ENCODE measurements at regions not wholly inside any gene's neighbourhood (a gene's known extent, or its start where the extent isn't known, plus 50 kb on each side); places are given as distances from the start of the nearest gene placed in this dataset.

- FAIRE-seq = no peak
These were observed 307.6 kb upstream of the PLXNA2 start for GRCh38 chr1:208551633-208552320.

DNA sequence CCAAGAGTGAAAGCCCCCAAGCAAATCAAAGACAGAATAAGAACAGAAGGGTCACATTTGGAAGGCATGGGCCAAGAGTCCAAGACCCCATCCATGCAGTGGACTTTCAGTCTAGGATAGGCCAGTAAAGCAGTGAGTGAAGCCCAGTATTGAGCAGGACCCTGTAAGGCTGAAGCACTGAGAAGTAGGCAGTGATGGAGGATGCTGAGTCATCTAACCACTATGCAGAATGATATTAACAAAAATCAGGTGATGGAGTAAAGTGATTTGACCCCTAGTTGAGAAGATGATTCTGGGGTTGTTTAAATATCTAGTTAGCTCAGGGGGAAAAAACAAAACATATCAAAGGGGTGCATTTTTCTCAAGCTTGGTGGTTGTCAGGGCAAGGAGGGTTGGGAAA, 308.7 kb upstream of the PLXNA2 start:
- no peak for FAIRE-seq

GRCh38 chr1:208556461-208556860, 312.3 kb upstream of the PLXNA2 start:
- FAIRE-seq = no peak

GRCh38 chr1:208557046-208557722, 313.0 kb upstream of the PLXNA2 start:
- no peak for FAIRE-seq

- FAIRE-seq = no peak
These were observed 313.5 kb upstream of the PLXNA2 start for GRCh38 chr1:208557723-208558094.

- no peak for FAIRE-seq
These were observed 315.6 kb upstream of the PLXNA2 start for GRCh38 chr1:208559597-208560329.

DNA sequence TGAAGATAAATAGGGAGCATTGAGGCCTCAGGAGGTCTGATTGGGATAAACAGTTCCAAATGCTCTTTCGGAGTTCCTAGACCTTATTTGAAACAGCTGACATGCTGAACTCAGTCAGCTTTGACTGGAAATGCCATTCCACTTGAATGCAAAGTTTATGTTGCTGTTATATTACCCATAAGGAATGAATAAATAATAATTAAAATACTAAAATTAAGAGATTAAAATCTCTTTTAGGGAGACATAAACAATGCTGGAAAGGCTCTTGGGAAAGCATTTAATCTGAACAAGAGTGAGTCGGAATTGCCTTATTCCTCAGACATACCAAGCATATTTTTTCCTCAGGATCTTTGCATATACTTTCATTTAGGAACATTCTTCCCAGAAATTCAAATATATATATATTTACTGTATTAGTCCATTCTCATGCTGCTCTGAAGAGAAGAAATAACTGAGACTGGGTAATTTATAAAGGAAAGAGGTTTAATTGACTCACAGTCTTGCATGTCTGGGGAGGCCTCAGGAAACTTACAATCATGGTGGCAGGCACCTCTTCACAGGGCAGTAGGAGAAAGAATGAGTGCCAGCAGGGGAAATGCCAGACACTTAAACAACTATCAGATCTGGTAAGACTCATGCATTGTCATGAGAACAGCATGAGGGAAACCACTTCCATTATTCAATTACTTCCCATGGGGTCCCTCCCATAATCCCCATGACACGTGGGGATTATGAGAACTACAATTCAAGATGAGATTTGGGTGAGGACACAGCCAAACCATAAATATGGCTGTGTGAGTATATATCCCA, 318.2 kb upstream of the PLXNA2 start:
- no peak for FAIRE-seq

DNA sequence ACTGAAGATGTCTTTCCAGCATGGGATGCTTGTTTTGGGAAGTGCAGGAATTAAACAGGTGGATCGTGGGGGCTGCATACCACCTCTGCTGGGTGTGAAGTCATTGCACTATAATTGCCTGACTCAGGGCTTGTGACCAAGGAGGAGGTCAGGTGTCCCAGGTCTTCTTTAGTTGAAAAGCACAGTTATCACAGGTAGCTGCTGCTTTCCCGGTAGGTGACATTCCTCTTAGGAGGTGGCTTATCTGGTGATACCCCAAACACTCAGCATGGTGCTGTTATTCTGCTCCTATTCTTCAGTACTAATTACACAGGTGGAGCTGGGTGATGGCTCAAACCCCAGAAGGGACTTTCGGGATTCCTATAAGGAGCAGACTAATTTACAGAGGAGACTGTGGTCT, 320.3 kb upstream of the PLXNA2 start:
- no peak for FAIRE-seq

GRCh38 chr1:208565756-208566440, 321.7 kb upstream of the PLXNA2 start:
- FAIRE-seq = no peak

DNA sequence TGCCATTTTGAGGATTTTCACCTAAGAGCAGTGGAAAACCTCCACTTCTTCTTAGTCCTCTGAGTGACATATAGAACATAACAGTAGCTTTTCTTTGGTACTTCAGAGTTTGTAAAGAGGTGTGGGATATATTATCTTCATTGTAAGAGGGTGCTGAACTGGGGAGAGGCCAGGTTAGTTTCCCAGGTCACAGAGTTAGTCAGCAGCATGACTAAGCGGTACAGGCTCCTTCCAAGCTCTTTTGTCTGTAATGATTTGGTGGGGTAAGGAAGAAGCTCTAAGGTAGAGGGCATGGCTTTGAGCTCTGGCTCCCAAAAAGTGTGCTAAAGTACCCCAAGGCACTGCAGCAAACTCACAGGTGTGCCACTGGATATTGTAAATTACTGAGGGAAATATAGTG, 325.0 kb upstream of the PLXNA2 start:
- no peak for FAIRE-seq

DNA sequence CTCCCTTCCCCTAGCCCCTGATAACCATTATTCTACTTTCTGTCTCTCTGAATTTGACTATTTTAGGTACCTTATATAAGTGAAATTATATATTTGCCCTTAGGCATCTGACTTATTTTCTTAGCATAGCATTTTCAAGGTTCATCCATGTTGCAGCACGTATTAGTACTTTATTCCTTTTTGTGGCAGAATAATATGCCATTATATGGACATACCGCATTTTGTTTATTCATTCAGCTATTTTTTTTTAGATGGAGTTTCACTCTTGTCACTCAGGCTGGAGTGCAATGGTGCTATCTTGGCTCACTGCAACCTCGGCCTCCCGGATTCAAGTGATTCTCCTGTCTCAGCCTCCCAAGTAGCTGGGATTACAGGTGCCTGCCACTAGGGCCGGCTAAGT, 326.2 kb upstream of the PLXNA2 start:
- FAIRE-seq = no peak

DNA sequence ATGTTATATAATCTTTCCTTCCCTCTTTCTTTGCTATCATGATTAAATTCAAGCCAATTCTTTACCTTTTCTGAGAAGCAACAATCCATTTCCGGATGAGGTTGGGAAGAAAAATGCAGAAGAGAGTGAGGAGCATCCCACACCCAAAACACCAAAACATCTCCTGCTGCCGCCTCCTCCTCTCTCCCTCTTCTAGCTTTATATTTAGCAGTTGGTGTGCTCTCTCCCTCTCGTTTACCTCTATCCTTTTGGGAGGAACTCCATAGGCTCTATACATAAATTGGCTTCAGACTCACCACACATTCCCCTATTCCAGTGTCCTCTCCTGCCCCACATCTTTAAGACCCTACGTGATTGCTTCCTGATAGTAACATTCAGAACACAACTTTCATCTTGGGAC, 332.2 kb upstream of the PLXNA2 start:
- FAIRE-seq = no peak

DNA sequence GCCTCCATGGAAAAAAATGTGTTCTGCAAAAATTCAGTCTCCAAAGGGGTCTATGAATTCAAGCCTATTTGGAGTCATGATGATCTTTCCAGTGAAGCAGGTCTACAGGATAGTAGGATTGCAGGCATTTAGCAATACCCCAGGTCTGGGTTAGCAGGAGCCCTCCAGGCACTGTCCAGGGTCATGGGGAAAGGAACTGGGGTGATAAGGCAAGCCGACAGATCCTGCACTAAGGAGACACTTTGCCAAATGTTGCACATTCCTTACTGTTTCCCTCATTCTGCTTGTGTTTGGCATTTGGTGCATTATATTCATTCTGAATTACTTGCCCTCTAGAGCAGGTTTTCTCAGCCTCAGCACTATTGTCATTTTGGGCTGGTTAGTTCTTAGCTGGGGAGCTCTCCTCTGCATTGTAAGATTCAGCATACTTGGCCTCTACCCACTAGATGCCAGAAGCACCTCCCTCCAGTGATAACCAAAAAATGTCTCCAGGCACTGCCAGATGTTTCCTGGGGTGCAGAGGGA, 333.3 kb upstream of the PLXNA2 start:
- FAIRE-seq = no peak

DNA sequence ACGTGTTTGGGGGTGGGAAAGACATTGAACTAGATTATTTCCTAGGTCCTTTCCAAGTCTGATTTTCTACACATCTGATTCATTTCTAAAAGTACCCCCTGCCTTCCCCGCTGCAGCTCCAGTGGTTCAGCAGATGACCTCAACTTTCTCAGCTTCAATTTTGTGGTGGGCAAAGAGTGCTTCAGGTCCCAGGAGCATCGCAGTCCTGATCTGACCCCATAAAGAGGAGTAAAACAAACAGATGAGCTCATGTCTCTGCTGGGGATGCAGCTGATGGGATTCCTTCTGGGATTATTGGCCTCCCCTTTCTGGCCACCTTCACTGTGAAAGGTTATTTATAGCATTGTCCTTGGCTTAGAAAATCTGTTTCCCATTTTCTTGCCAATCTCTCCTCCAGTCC, 337.0 kb upstream of the PLXNA2 start:
- FAIRE-seq = no peak

DNA sequence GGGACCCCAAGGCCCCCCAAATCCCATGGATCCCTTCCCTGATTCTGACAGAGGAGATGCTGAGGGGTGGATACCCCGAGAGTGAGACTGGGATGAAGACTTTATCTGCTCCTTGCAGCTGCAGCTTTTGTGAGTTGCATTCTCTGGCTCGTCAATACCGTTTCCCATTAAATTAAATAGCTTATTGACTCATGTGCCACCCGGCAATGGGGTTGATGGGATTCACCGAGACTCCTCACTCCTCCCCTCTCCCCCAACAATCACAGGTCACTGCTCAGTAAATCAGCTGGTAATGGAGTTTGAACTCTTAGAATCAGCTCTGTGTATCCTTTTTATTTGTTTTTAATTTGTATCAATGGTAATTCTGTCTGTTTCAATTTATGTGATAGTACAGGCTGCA, 337.5 kb upstream of the PLXNA2 start:
- FAIRE-seq = no peak

- no peak for FAIRE-seq
These were observed 340.1 kb upstream of the PLXNA2 start for GRCh38 chr1:208584167-208584755.

- FAIRE-seq = no peak
These were observed 342.9 kb upstream of the PLXNA2 start for GRCh38 chr1:208587110-208587509.

DNA sequence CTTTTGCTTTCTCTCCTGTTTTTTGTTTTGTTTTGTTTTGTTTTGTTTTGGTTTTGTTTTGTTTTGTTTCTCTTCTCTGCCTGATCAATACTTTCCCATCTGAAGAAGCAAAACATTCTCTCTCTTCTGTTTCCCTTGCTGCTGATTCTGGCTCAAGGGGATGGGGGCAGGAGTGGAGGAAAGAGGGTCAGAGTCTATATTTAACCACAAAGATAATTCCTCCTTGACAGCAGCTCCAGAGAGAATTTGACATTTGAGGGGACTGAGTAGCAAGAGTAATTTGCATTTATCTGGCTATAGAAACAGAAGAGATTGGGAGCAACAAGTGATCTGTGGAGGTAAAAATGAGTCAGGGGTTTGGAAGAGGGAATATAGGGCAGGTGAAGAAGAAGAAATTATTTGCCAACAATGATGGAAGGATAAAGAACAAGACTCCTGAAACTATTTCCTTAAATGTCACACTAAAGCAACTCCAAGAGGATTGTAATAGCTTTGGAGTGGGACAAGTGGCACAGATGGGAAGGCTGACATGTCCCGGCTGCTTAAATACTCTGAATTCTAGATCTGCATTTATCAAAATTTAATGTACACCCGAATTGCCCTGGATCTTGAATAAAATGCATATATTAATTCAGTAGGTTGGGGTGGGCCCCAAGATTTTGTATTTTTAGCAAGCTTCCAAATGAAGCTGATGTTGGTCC, 349.3 kb upstream of the PLXNA2 start:
- no peak for FAIRE-seq

DNA sequence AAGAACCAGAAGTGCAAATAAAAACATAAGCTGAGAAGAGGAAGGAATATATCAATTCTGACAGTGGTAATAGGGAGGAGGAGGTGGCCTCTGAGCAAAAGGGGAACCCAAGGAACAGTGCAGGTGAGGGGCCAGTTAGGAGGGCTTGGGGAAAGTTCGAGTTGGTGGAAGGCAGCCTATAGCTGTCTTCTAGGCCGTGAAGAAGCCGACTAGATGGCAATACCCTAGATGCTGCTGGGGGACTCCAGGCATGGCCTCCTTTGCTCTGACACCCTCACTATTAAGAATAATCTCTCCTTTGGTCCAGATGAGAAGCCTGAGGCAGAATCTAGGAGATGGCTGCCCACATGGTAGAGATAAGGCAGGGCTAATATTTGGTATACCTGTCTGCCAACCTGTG, 351.1 kb upstream of the PLXNA2 start:
- FAIRE-seq = no peak

DNA sequence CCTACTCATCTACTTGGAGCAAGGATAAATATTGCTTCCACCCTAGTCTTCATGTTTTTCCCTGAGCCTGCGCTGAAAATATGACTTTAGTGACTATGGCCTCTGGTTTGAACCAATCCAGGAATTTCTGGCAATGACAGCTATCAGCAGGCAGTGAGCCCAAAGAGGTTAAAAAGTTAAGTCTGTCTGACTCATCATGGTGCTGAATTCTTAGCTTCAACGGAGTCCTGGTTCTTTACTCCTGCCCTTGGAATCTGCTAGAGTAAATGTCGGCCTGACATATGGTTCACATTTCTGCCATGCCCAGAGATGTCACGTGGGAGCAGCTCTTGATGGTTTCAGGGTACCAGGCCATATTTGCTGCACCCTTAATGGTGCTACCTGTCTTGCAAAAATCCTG, 351.6 kb upstream of the PLXNA2 start:
- FAIRE-seq = no peak

GRCh38 chr1:208597571-208597970, 353.4 kb upstream of the PLXNA2 start:
- no peak for FAIRE-seq
